NCI-H128 (cell line): ENCODE measurements at regions not wholly inside any gene's neighbourhood (a gene's known extent, or its start where the extent isn't known, plus 50 kb on each side); places are given as distances from the start of the nearest gene placed in this dataset.

Experiments used
- DNase-seq: peaks from one replicate; lab custom pipeline; 2025; ENCODE audit not compliant: unreplicated experiment; lab: John Stamatoyannopoulos, UW

- no peak for DNase-seq
These were observed 149.2 kb downstream of the LRRC70 start for GRCh38 chr5:62727861-62728260.

- no peak for DNase-seq
These were observed 148.6 kb downstream of the LRRC70 start for GRCh38 chr5:62727184-62727583.

DNA sequence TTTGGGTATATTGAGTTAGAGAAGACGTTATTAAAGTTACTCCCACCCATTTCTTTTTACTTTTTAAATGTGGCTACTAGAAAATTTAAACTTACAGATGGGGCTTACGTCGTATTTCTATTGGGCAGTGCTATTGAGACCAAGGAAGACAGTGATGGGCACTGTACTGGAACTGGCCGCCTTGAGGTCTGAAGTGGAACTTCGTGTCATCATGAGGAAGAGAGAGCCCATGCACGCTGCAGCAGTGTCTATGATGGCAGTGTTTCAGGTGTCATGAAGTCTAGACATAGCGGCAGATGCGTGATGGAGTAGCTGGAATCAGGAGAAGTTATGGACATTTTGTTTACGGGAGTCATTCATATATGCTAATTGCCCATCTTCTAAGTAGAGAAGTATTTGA is 143.7 kb downstream of the LRRC70 start:
- no peak for DNase-seq

DNA sequence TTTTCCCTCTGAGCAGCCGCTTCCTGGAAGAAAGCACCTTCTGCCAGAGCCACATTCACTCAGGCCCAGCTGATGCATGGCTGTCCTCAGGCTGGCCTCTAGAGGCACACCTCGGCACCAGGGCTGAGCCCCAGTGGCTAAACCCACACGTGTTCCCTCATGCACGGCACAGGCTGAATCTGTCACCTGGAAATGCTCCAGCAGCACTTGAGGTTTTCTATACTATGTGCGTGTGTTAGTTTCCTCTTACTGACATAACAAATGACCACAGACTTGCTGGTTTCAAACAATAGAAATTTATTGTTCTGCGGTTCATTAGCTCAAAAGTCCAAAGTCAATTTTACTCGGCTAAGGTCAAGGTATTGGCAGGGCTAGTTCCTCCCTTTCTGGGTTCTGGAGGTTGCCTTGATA is 141.4 kb downstream of the LRRC70 start:
- DNase-seq, result no peak

- no peak for DNase-seq
These were observed 140.6 kb downstream of the LRRC70 start for GRCh38 chr5:62719061-62719720.

DNA sequence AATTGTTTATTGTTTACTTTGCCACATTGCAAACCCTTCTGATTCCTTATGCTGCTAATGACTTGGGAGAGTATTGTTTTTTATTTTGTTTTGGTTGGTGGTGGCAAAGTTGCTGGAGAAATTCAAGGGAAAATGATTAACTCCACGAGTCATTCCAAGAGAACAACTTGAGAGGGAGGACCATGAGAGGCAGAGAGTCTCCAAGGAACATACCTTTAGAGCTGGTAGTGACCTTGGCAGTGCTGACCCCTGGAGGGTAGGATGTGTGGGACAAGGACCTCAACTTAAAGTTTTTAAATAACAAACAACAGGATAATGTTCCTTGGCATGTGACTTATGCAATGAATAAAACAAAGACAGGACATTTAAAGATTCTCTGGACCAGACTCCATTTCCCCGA is 139.7 kb downstream of the LRRC70 start:
- DNase-seq, result no peak

DNA sequence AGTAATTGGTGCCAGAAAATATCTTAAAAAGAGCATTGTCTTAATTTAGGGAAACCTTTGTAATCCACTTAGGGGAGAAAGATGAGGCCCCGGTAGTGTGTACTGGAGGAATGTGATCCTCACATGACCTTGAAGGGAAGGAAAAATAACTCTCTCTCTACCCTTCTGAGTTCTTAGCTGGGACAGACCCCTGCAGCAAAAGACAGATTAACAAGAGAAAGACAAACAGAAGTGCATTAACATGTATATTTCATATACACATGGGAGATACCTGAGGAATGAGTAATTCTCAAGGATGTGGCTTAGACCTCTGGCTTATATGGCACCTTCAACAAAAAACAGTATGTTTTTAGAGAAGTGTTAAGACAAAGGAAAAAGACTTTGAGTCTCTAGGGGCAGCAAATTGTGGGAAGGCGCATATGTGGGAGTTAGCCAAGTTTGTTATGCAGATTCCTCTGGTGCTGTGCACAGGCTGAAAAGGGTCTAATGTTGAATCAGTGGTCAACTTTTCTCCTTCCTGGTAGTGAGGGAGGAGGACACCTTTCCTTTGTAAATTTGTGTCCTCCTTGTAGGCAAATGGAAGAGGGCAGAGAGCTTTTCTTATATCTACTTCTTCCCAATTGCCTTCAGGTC is 138.8 kb downstream of the LRRC70 start:
- no peak for DNase-seq

GRCh38 chr5:62714296-62714695 is 135.7 kb downstream of the LRRC70 start:
- no peak for DNase-seq

DNA sequence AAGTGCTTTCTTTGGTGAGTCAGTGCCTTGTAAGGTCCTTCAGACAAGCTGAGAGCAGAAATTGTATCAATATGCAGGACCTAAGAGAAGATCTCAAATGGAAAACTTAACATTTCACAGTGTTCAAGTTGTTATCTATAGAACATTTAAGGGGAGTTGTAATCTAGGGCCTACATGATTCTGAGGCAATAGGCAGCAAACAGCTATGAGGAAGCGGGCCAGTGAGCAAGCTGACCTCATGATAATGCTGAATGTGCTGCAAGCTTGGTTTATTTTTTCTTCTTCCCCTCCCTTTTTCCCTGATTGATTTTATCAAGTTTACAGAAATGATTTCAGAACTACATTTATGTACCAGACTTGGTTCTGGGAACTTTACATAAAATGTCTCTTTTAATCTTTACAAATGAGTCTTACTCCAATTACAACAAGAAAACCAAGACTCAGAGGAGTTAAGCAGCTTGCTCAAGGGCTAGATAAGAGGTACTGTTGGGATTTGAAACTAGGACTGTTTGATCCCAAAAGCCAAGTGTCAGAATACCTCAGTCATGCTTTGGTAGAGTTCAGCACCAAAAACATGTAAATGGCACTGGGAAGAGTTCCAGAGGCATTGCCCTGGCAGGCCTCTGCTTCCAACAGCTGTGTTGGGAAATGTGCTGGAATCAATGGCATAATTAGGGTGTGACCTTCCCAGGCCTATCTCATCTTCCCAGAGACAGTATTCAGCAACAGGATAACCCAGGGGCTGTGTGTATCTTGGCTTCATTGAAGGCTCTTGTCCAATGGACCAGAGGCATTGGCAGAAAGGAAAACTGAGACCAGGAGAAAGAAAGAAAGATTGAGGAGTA is 130.1 kb downstream of the LRRC70 start:
- no peak for DNase-seq

DNA sequence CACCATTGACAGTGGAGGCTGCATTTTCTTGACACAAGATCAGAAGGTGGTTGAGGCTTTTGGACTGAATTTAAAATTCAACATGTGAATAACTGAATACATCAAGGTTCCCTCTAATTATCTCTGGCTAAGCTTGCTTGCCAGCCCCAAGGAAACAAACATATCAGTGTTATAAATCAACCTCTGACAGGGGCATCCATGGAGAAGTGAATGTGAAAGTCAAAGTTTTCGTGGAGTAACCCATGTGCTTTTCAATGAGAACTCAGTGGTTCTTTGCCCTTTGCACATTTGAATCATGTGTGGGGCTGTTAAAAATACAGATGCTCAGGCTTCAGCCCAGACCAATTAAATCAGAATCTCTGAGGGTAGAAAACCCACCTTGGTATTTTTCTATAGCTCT is 128.9 kb downstream of the LRRC70 start:
- DNase-seq, result no peak

DNA sequence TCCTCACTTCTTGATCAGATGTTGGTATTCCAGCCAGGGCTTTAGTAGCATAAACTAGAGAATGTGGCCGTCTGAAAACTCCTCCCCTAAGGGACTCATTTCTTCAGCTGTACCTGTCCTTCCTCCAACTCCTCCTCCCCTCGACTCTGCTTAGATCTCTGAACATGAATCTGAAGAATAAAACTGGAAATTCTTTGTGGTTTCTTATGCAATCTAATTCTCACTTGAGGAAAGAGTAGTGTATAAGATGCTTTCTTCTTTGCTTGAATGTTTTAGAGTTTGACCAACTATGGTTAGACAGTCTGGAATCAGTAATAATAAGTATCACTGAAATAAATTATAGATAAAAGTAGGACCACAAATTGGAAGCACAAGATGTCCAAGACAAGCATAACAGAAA is 128.5 kb downstream of the LRRC70 start:
- DNase-seq, result no peak

GRCh38 chr5:62705022-62705421 is 126.4 kb downstream of the LRRC70 start:
- no peak for DNase-seq

GRCh38 chr5:62702126-62702525 is 123.5 kb downstream of the LRRC70 start:
- DNase-seq, result no peak

- no peak for DNase-seq
These were observed 122.4 kb downstream of the LRRC70 start for GRCh38 chr5:62701036-62701435.

DNA sequence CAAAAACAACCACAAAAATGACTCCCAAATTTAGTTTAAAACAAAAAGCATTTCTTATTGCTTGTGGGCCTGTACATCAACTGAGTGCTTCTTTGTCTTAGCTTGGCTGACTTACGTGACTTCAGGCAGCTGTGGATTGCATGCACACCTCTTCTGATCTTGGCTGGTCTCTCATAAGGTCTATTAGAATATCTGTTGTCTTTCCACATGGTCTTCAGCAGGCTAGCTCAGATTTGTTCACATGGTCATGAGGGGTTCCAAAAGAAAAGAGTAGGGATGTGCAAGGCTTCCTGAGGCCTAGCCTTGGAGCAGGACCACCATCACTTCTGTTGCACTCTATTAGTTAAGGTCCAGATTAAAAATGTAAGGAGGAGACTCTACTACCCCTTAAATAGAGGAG is 120.1 kb downstream of the LRRC70 start:
- DNase-seq, result no peak

- no peak for DNase-seq
These were observed 116.7 kb downstream of the LRRC70 start for GRCh38 chr5:62695274-62695673.

GRCh38 chr5:62692946-62693713 is 114.5 kb downstream of the LRRC70 start:
- DNase-seq, result no peak

- no peak for DNase-seq
These were observed 113.3 kb downstream of the LRRC70 start for GRCh38 chr5:62691946-62692345.

DNA sequence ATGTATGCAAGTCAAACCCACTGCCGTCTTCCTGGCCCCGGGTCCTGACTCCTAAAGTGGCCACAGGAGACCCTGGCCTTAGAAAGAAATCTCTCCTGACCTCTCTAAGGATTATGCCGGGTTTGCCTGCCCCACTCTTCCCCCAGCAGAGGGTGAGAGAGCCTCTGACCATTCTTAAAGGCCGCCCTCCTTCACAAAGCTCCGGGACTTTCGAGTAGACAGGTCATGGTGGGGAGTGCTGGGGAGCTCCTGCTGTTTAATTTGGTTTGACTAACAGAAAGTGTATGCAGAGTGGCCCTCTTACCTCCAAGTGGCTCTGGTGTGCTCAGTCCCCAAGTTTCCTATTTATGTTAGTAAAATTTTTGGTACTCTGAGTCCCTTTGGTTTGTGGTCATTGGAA is 111.8 kb downstream of the LRRC70 start:
- no peak for DNase-seq

GRCh38 chr5:62689599-62690368 is 111.2 kb downstream of the LRRC70 start:
- no peak for DNase-seq

GRCh38 chr5:62686692-62687091 is 108.1 kb downstream of the LRRC70 start:
- no peak for DNase-seq
